Heart left ventricle (tissue), 13 donors: ENCODE measurements at regions not wholly inside any gene's neighbourhood (a gene's known extent, or its start where the extent isn't known, plus 50 kb on each side); places are given as distances from the start of the nearest gene placed in this dataset.

Experiments used
- CTCF ChIP-seq, 12 donors: fragments of 200-600 bp; sonication (generic) in 4 of 12; IDR thresholded peaks; one replicate each; pipeline versions ENCODE4 v1.5.0 to v1.8.0; 2018 to 2022; ENCODE audit warnings: antibody characterized with exemption in 12 of 12, mild to moderate bottlenecking in 5 of 12
- POLR2A ChIP-seq, 2 donors: fragments of 450-650 bp; IDR thresholded peaks; one replicate each; pipeline ENCODE4 v1.6.1; 2017; ENCODE audit warnings: antibody characterized with exemption in 2 of 2, mild to moderate bottlenecking in 2 of 2, moderate library complexity in 2 of 2
- donor health status: ischemic (EF 13 %, LVEDD 7.1; RV severe dilation, severe dysfunction).
- donor health status: DM: no; HTN: yes; CAD: no.
- donor health status: DM: no; HTN: no; CAD: no.
- donor health status: ischemic (EF 25% LVEDD 6.9; RV normal size, moderate dysfunction).
- donor health status: ischemic (EF 25% LVEDD 5.7; RV mildly dilated, moderate dysfunction).
- donor health status: ischemic (EF 35%, LVEDD 5.7; RV mildly dilated, moderate dysfunction).
- donor health status: nonischemic (EF 11% LVEDD 7.7; RV severe dilation, severe dysfunction).
- donor health status: DM: yes; HTN: yes; CAD: no.
- donor health status: PGD.
- donor health status: ischemic (EF 29% LVEDD 5.4; RV normal size, mild dysfunction).
- donor health status: nonischemic (EF 23%, LVEDD 6.1; RV moderate dilation, normal function).

GRCh38 chr4:24121395-24122175, 231.7 kb upstream of the PPARGC1A start:
- TF ChIP-seq CTCF (IDR thresholded peaks at IDR 0.05) (no peak), POLR2A (IDR thresholded peaks at IDR 0.05) (no peak)
